Ovary (tissue), 3 donors: ENCODE measurements at regions not wholly inside any gene's neighbourhood (a gene's known extent, or its start where the extent isn't known, plus 50 kb on each side); places are given as distances from the start of the nearest gene placed in this dataset.

Experiments used
- CTCF ChIP-seq, 3 donors: fragments of 450-650 bp in 2 of 3; fragments of 200-600 bp in 1 of 3; IDR thresholded peaks; one replicate each; pipeline versions ENCODE4 v1.5.1 to v1.8.0; 2016 to 2022; ENCODE audit warnings: antibody characterized with exemption in 3 of 3, mild to moderate bottlenecking in 1 of 3
- POLR2A ChIP-seq: fragments of 450-650 bp; IDR thresholded peaks from one replicate; pipeline ENCODE4 v1.6.1; 2017; ENCODE audit warnings: antibody characterized with exemption, mild to moderate bottlenecking, moderate library complexity
- donor health status: DM: no; HTN: no; CAD: no.

GRCh38 chr17:5816491-5817070 lies 232.3 kb upstream of the NLRP1 start:
- TF ChIP-seq CTCF (IDR thresholded peaks at IDR 0.05) (no peak), POLR2A (no peak)
